ENCODE measurements at regions not wholly inside any gene's neighbourhood (a gene's known extent, or its start where the extent isn't known, plus 50 kb on each side); places are given as distances from the start of the nearest gene placed in this dataset.
A peak's percentile ranks its signal among the peaks of the same experiment; 100 is the strongest.

DNA sequence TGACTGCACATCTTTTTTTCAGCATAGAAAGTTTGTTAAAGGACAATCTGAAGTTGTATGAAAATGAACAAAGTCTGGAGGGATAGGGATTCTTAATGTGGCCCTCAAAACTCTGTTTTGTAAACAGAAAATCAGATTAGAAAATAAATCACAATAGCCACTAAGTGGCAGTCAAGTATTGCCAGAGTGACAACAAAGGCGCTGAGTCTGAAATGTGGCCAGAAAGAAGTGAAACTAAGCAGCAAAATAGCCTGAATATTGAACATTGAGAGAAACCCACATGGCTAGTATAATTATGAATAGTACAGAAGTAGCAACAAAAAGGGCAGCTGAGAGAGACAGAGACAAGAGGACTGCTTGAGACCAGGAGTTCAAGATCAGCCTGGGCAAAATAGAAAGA is 81.1 kb upstream of the CT45A1 start:
- POLR2A ChIA-PET: no interaction called here
- CTCF ChIA-PET: interaction anchor here (0.9 kb wide), 1 partner anchor 66 kb away, joined by 3 read pairs; no protein-coding TSS in a partner anchor
- peak; percentile 26 for DNase-seq (ENCODE audit: extremely low spot score)
- TF ChIP-seq, protein P1, sequence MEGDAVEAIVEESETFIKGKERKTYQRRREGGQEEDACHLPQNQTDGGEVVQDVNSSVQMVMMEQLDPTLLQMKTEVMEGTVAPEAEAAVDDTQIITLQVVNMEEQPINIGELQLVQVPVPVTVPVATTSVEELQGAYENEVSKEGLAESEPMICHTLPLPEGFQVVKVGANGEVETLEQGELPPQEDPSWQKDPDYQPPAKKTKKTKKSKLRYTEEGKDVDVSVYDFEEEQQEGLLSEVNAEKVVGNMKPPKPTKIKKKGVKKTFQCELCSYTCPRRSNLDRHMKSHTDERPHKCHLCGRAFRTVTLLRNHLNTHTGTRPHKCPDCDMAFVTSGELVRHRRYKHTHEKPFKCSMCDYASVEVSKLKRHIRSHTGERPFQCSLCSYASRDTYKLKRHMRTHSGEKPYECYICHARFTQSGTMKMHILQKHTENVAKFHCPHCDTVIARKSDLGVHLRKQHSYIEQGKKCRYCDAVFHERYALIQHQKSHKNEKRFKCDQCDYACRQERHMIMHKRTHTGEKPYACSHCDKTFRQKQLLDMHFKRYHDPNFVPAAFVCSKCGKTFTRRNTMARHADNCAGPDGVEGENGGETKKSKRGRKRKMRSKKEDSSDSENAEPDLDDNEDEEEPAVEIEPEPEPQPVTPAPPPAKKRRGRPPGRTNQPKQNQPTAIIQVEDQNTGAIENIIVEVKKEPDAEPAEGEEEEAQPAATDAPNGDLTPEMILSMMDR (IDR thresholded peaks at IDR 0.05; ENCODE audit: control extremely low read depth, extremely low read depth, low read depth, missing control alignments): no peak

DNA sequence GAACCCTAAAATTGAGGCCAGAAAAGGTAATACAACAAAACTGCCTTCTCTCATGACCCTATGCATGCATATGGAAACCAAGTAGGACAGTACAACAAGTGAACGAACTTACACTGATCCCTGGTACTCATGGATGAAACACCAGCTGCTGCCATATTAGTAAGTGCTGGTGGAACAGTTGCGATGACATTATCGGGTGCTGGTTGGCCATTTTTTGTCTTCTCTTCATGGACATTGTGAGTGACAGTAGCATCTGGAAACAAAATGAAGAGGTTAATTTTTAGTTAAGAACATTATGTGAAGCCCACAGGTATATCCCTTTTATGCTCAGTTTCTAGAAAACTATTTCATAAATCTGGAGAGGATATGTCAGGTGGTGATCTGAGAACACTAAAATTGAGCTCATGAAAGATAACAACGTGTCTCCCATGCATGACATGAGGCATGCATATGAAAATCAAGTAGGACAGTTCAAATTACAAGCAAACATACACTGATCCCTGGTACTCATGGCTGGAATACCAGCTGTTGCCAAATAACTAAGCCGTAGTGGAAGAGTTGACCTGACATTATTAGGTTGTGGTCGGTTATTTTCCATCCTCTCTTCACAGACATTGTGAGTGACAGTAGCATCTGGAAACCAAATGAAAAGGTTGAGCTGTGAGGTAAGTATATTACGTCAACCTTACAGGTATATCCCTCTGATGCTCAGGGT is 74.2 kb upstream of the CT45A1 start:
- TF ChIP-seq, protein P1 (IDR thresholded peaks at IDR 0.05; ENCODE audit: control extremely low read depth, extremely low read depth, low read depth, missing control alignments): no peak
- CTCF ChIA-PET: interaction anchor here (1.8 kb wide), 1 partner anchor 13 kb away, joined by 6 read pairs; no protein-coding TSS in a partner anchor
- DNase-seq (ENCODE audit: extremely low spot score): no peak

DNA sequence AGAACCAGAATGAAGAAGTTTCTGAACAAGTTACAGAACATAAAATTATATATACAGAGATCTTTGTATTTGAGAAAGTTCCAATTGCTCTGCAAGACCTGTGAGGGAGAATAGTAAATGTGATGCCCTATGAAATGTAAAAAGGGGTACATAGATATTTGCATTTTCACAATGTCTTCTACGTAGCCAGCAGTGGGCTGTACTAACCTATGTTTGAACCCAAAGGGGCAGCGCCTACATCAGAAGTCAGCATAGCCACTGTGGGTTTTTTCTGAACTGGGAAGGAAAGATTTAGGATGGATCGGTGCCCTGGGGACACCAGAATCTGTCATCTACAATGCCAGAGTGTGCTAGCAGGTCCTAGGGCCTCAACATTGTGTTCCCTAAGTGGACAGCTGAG is 69.5 kb upstream of the CT45A1 start:
- TF ChIP-seq, protein P1 (IDR thresholded peaks at IDR 0.05; ENCODE audit: control extremely low read depth, extremely low read depth, low read depth, missing control alignments): no peak
- ChIA-PET POLR2A (no interaction called here), CTCF (no interaction called here)
- no peak for DNase-seq (ENCODE audit: extremely low spot score)

More for the DNA sequence above, 74.2 kb upstream of the CT45A1 start:
- POLR2A ChIA-PET: no interaction called here

DNA sequence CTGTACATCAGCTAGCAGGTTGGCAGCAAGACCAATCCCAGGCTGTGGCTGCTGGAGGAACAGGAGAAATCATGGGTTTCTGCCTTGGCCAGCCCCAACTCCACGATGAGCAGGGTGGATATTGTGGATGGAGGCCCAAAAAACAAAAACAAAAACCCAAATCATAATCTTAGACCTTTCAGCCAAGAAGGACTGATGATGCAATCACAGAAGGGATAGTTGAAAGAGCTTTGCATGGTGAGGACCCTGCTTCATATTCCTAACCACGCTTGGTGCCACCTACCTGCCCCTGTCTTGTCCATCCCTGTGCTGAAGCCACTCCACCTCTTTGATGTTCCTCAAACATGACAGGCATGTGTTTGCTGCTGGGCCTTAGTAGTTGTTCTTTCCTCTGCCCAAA is 68.8 kb upstream of the CT45A1 start:
- ChIA-PET POLR2A (no interaction called here), CTCF (no interaction called here)
- TF ChIP-seq, protein P1 (IDR thresholded peaks at IDR 0.05; ENCODE audit: control extremely low read depth, extremely low read depth, low read depth, missing control alignments): no peak
- no peak for DNase-seq (ENCODE audit: extremely low spot score)

DNA sequence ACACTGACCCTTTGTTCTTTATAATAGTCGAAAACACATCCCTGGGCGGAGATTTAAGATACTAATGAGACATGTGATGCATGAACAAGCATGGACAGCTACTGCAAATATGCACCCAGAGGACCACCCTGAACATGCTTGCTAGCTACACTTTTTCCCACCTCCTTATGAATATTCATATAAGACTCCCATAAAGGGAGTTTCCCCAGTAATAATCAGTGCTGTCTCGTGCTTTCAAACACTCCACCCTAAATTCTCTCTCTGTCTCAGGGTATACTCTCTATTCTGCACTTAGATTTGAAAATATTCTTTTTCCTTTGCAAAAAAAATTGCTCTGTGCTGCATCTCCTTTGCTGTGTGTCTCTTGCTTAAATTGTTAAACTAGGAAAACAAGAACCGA is 64.4 kb upstream of the CT45A1 start:
- POLR2A ChIA-PET: no interaction called here
- no peak for DNase-seq (ENCODE audit: extremely low spot score)
- TF ChIP-seq, protein P1 (IDR thresholded peaks at IDR 0.05; ENCODE audit: control extremely low read depth, extremely low read depth, low read depth, missing control alignments): no peak
- CTCF ChIA-PET: interaction anchor here (1.0 kb wide), 1 partner anchor 17 kb away, joined by 3 read pairs; no protein-coding TSS in a partner anchor

DNA sequence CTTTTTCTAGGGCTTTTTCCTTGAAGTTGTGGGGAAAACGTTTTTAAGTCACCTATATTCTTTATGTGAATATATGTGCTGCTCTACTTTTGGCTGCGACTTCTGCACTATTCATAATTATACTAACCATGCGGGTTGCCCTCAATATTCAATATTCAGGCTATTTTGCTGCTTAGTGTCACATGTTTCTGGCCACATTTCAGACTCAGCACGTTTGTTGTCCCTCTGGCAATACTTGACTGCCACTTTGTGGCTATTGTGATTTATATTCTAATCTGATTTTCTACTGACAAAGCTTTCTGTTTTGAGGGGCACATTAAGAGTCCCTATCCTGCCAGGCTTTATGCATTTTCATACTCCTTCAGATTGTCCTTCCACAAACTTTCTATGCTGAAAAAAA is 63.9 kb upstream of the CT45A1 start:
- ChIA-PET POLR2A (no interaction called here), CTCF (no interaction called here)
- TF ChIP-seq, protein P1 (IDR thresholded peaks at IDR 0.05; ENCODE audit: control extremely low read depth, extremely low read depth, low read depth, missing control alignments): no peak
- DNase-seq (ENCODE audit: extremely low spot score): no peak
